ENCODE measurements at regions not wholly inside any gene's neighbourhood (a gene's known extent, or its start where the extent isn't known, plus 50 kb on each side); places are given as distances from the start of the nearest gene placed in this dataset.
A peak's percentile ranks its signal among the peaks of the same experiment; 100 is the strongest.

GRCh38 chr2:224640679-224641078 lies 55.5 kb upstream of the CUL3 start:
- no peaks in the 10 kb centered on the region for H3K9me3 ChIP-seq (ENCODE audit: low read depth)
- no peak overlapping the region for H3K4me2 ChIP-seq
- H3K9me2 ChIP-seq (replicated peaks; ENCODE audit: insufficient read depth): no peaks in the 10 kb centered on the region
- H3K27ac ChIP-seq: no peak overlapping the region
- no peaks in the 10 kb centered on the region for H3K4me1 ChIP-seq (ENCODE audit: insufficient read depth)
- DNase-seq (ENCODE audit: low spot score): no peak
- no peak for TF ChIP-seq EZH2 (IDR thresholded peaks at IDR 0.05; ENCODE audit: borderline replicate concordance)
- no peak for TF ChIP-seq CTCF (IDR thresholded peaks at IDR 0.05; ENCODE audit: poor library complexity)
- TF ChIP-seq EZH2phosphoT487 (IDR thresholded peaks at IDR 0.05; ENCODE audit: low read depth, severe bottlenecking, unreplicated experiment): no peak
- H4K20me1 ChIP-seq (ENCODE audit: insufficient read depth, poor library complexity, severe bottlenecking): no peaks in the 10 kb centered on the region
- H3K79me2 ChIP-seq: no peaks in the 10 kb centered on the region
- H3K36me3 ChIP-seq (replicated peaks; ENCODE audit: insufficient read depth, low read depth): no peaks in the 10 kb centered on the region
- WGBS (ENCODE audit: low lambda C conversion rate, missing lambda C conversion rate): 88% methylated on average over 4 of the region's 4 CpGs
- no peak overlapping the region for H3K4me3 ChIP-seq
- no peaks in the 10 kb centered on the region for H3K27me3 ChIP-seq
- H2AFZ ChIP-seq: no peak overlapping the region

GRCh38 chr2:224638301-224638823 lies 53.2 kb upstream of the CUL3 start:
- TF ChIP-seq EZH2 (IDR thresholded peaks at IDR 0.05; ENCODE audit: borderline replicate concordance) (no peak), CTCF (IDR thresholded peaks at IDR 0.05; ENCODE audit: poor library complexity) (no peak), EZH2phosphoT487 (IDR thresholded peaks at IDR 0.05; ENCODE audit: low read depth, severe bottlenecking, unreplicated experiment) (no peak)
- H3K9me3 ChIP-seq (ENCODE audit: low read depth): no peaks in the 10 kb centered on the region
- no peak overlapping the region for H3K4me3 ChIP-seq
- H3K4me2 ChIP-seq: peak overlapping the region; percentile 1
- no peak overlapping the region for H2AFZ ChIP-seq
- no peaks in the 10 kb centered on the region for H3K27me3 ChIP-seq
- H3K4me1 ChIP-seq (ENCODE audit: insufficient read depth): no peaks in the 10 kb centered on the region
- peak overlapping the region; percentile 35 for H3K27ac ChIP-seq
- no peaks in the 10 kb centered on the region for H4K20me1 ChIP-seq (ENCODE audit: insufficient read depth, poor library complexity, severe bottlenecking)
- DNase-seq (ENCODE audit: low spot score): no peak
- WGBS (ENCODE audit: low lambda C conversion rate, missing lambda C conversion rate): 62% methylated on average over 8 of the region's 8 CpGs
- no peaks in the 10 kb centered on the region for H3K9me2 ChIP-seq (replicated peaks; ENCODE audit: insufficient read depth)
- H3K36me3 ChIP-seq (replicated peaks; ENCODE audit: insufficient read depth, low read depth): no peaks in the 10 kb centered on the region
- no peaks in the 10 kb centered on the region for H3K79me2 ChIP-seq

All from hepatocyte (in vitro differentiated cells).